ENCODE measurements at regions not wholly inside any gene's neighbourhood (a gene's known extent, or its start where the extent isn't known, plus 50 kb on each side); places are given as distances from the start of the nearest gene placed in this dataset.

GRCh38 chr22:22168190-22168940, 76.2 kb upstream of the VPREB1 start:
- TF ChIP-seq CTCF (IDR thresholded peaks at IDR 0.05; ENCODE audit: partially characterized antibody, unreplicated experiment), result no peak
- no peaks in the 10 kb centered on the region for H3K36me3 Mint-ChIP-seq (ENCODE audit: unreplicated experiment)
- DNase-seq, result no peak
- H3K9me3 Mint-ChIP-seq (ENCODE audit: unreplicated experiment), result peaks cover 11% of the 10 kb centered on the region
- H3K27me3 Mint-ChIP-seq (ENCODE audit: unreplicated experiment), result peaks cover 15% of the 10 kb centered on the region
- H3K4me3 Mint-ChIP-seq (ENCODE audit: unreplicated experiment), result peak overlapping the region; percentile 68
- H3K27ac Mint-ChIP-seq (ENCODE audit: unreplicated experiment), result peak overlapping the region; percentile 72
- H3K4me1 Mint-ChIP-seq (ENCODE audit: low read depth, unreplicated experiment), result peaks cover 12% of the 10 kb centered on the region

GRCh38 chr22:22167791-22168189, 76.8 kb upstream of the VPREB1 start:
- Mint-ChIP-seq H3K27me3 (ENCODE audit: unreplicated experiment) (peaks cover 14% of the 10 kb centered on the region), H3K36me3 (ENCODE audit: unreplicated experiment) (no peaks in the 10 kb centered on the region), H3K4me1 (ENCODE audit: low read depth, unreplicated experiment) (peaks cover 12% of the 10 kb centered on the region), H3K27ac (ENCODE audit: unreplicated experiment) (no peak overlapping the region), H3K4me3 (ENCODE audit: unreplicated experiment) (no peak overlapping the region), H3K9me3 (ENCODE audit: unreplicated experiment) (peaks cover 11% of the 10 kb centered on the region)
- no peak for TF ChIP-seq CTCF (IDR thresholded peaks at IDR 0.05; ENCODE audit: partially characterized antibody, unreplicated experiment)
- DNase-seq, result no peak

GRCh38 chr22:22166941-22167713, 77.5 kb upstream of the VPREB1 start:
- Mint-ChIP-seq H3K27ac (ENCODE audit: unreplicated experiment) (no peak overlapping the region), H3K27me3 (ENCODE audit: unreplicated experiment) (peaks cover 13% of the 10 kb centered on the region), H3K9me3 (ENCODE audit: unreplicated experiment) (peaks cover 14% of the 10 kb centered on the region), H3K4me3 (ENCODE audit: unreplicated experiment) (no peak overlapping the region), H3K36me3 (ENCODE audit: unreplicated experiment) (no peaks in the 10 kb centered on the region), H3K4me1 (ENCODE audit: low read depth, unreplicated experiment) (peaks cover 12% of the 10 kb centered on the region)
- no peak for TF ChIP-seq CTCF (IDR thresholded peaks at IDR 0.05; ENCODE audit: partially characterized antibody, unreplicated experiment)
- no peak for DNase-seq

GRCh38 chr22:22165936-22166710, 78.5 kb upstream of the VPREB1 start:
- DNase-seq, result no peak
- Mint-ChIP-seq H3K4me3 (ENCODE audit: unreplicated experiment) (no peak overlapping the region), H3K4me1 (ENCODE audit: low read depth, unreplicated experiment) (peaks cover 12% of the 10 kb centered on the region), H3K27ac (ENCODE audit: unreplicated experiment) (no peak overlapping the region), H3K36me3 (ENCODE audit: unreplicated experiment) (no peaks in the 10 kb centered on the region), H3K27me3 (ENCODE audit: unreplicated experiment) (peaks cover 15% of the 10 kb centered on the region), H3K9me3 (ENCODE audit: unreplicated experiment) (peaks cover 14% of the 10 kb centered on the region)
- no peak for TF ChIP-seq CTCF (IDR thresholded peaks at IDR 0.05; ENCODE audit: partially characterized antibody, unreplicated experiment)

Measured in glutamatergic neuron (in vitro differentiated cells).